ENCODE measurements at regions not wholly inside any gene's neighbourhood (a gene's known extent, or its start where the extent isn't known, plus 50 kb on each side); places are given as distances from the start of the nearest gene placed in this dataset.

- TF ChIP-seq, protein P1, sequence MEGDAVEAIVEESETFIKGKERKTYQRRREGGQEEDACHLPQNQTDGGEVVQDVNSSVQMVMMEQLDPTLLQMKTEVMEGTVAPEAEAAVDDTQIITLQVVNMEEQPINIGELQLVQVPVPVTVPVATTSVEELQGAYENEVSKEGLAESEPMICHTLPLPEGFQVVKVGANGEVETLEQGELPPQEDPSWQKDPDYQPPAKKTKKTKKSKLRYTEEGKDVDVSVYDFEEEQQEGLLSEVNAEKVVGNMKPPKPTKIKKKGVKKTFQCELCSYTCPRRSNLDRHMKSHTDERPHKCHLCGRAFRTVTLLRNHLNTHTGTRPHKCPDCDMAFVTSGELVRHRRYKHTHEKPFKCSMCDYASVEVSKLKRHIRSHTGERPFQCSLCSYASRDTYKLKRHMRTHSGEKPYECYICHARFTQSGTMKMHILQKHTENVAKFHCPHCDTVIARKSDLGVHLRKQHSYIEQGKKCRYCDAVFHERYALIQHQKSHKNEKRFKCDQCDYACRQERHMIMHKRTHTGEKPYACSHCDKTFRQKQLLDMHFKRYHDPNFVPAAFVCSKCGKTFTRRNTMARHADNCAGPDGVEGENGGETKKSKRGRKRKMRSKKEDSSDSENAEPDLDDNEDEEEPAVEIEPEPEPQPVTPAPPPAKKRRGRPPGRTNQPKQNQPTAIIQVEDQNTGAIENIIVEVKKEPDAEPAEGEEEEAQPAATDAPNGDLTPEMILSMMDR (IDR thresholded peaks at IDR 0.05): no peak
- no peak for TF ChIP-seq POLR2A (IDR thresholded peaks at IDR 0.05)
These were observed 500.6 kb downstream of the EBF1 start for GRCh38 chr5:158599157-158599556.
